ENCODE measurements at regions not wholly inside any gene's neighbourhood (a gene's known extent, or its start where the extent isn't known, plus 50 kb on each side); places are given as distances from the start of the nearest gene placed in this dataset.
"Not testable (repeated sequence)": the region's sequence is repeated elsewhere in the genome, so short reads cannot be mapped to it uniquely, and the experiment has no call there.

DNA sequence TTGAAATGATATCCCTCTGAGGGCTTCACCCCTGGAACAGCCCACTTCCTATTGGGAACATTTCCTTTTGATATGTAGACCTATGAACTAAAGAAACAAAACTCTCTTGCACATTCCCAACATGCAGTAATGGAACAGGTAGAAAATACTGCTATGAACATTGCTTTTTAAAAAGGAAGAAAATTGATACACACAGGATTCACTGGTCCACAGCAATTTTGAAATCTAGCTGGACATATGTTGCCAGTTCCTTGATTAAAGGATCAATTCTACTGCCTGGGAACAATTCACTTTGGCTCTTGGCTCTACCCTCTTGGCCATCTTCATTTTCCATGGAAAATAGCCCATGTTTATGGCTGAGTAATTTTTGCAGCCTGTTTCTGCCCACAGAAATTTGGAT is 74.9 kb upstream of the ZNF280D start:
- DNase-seq: no peak

DNA sequence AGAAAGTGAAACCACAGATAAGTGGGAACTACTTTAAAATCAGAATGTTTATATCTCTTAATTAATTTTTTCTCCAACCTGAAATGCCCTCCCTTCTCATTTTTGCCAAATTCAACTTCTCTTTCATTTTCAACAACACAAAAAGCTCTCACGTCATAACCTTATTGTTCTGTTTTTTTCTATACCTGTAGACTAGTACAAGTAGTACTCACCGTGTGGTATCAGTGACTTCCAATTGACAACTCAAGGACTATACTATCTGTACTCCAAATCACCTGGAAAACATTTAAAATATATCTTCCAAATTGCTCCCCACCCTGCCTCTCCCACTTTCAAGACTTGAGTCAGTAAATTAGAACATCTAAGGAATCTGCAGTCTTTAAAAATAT is 72.8 kb upstream of the ZNF280D start:
- no peak for DNase-seq

DNA sequence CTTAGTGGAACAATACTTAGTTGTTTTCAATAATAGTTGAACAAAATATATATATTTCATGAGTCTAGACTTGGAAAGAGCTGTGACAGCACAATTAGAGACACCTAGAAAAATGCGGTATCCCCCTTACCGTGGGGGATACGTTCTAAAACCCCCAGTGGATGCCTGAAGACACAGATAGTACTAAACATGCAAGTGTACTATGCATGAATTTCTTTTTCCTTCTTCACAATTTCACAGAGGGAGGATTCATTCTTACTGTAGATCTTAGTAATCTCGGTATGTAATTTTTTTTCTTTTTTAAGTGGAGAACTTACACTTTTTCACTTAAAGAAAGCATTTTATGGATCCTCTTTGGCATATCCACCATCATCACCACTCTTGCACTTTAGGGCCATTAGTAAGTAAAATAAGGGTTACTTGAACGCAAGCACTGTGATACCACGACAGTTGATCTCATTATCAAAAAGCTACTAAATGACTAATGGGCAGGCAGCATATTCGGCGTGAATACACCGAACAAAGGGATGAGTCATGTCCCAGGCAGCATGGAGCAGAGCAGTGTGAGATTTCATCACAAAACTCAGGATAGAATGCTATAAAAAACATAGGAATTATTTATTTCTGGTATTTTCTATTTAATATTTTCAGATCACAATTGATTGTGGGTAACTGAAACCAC is 72.3 kb upstream of the ZNF280D start:
- DNase-seq: no peak

DNA sequence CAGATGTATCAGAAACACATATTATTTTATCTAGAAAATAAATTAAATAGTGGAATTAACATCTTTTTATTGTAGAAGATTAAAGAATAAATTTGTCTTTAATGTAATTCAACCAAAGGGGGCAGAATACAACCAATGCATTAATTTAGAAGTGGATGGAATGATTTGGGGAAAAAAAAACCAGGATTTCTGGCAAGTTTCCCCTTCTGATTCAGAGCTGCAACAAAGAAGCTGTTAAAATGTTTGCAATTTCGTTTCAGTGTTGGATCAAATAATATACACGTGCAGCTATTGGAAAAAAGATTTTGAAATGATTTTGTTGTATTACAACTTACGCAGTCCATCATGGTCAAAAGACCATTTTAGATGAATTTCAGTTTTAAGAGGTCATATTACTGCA is 71.6 kb upstream of the ZNF280D start:
- DNase-seq: no peak

DNA sequence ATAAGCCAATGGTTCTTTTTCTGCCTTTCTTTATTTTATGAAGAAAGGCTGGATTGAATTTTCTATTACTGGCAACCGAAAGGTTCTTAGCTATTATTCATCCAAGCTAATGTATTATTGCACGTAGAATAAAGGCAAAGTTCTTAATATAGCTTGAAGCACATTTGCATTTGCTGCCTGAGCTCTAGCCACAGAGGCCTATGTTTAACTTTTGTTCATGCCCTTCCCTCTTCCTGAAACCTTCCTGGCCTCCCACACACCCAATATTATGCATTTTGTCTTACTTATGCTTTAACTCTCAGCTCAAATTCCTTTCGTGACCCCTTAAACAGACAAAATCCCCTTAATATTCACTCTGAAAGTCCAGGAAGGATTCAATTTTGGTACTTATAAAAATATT is 71.0 kb upstream of the ZNF280D start:
- no peak for DNase-seq

DNA sequence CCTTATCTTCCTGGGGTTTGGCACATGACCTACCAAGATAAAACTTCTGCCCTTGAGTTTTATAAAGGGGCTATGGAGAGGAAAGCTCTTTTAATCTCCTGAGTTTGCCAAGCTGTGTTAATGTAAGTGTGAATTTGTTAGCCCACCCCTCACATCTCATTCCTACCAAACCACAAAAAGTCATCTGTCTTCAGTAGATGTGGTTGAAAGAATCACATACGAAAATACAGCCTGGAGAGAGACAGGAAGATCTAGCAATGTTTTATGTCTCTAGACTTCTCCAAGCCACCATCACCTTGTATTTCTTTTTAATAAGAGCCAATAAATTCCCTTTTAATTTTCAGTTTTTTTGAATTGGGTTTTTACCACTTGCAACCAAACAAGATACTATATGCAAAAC is 68.9 kb upstream of the ZNF280D start:
- DNase-seq: no peak

DNA sequence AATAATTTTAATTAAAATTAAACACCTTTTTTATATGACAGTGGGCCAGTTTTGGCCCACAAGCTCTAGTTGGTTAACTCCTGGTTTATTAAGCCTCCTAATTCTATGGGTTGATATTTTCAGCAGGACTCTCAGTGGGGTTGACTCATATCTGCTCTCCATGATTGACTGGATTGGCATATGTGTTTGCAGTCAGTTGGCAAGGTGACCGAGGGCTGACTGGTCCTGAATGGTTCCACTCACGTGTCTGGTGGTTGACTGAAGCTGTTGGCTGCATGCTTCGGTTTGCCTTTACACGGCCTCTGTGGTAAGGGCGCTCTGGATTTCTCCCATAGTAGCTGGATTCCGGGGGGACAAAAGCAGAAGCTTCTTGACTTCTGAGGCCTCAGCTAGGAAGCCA is 65.3 kb upstream of the ZNF280D start:
- no peak for DNase-seq

DNA sequence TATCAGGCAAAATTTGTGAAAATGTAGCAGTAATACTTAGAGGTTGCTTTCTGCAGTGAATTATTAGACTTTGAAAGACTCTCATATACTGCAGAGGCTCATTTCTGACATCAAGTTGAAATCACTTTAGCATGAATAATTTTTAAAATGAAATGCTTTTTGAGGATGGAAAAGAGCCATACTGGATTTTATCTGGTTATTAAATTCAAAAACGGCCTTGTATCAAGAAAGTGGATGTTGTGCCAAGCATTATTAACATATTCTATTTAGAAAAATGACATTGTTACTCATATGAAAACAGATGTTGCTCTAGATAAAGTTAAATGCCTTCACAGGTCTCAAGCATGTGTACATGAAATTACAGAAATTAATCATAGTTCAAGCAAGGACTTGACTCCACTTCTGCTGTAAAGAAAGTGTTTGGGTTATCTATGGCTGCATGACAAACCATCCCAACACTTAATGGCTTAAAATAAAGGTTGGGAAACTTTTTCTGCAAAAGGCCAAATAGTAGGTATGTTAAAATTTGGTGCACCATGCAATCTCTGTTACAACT is 64.5 kb upstream of the ZNF280D start:
- DNase-seq: no peak

DNA sequence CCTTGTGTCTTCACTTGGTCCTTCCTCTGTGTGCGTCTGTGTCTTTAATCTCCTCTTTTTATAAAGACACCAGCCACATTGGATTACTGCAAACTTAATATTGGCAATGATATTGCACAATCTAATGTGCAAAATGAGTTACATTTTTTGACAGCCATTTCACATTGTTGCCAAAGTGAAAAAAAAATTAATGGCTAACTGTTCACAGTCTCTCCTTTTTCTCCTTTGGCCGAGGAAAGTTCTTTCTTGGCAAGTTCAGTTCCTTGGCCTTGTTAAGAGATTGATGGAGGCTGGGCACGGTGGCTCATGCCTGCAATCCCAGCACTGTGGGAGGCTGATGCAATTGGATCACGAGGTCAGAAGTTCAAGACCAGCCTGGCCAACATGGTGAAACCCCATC is 62.2 kb upstream of the ZNF280D start:
- DNase-seq: no peak

DNA sequence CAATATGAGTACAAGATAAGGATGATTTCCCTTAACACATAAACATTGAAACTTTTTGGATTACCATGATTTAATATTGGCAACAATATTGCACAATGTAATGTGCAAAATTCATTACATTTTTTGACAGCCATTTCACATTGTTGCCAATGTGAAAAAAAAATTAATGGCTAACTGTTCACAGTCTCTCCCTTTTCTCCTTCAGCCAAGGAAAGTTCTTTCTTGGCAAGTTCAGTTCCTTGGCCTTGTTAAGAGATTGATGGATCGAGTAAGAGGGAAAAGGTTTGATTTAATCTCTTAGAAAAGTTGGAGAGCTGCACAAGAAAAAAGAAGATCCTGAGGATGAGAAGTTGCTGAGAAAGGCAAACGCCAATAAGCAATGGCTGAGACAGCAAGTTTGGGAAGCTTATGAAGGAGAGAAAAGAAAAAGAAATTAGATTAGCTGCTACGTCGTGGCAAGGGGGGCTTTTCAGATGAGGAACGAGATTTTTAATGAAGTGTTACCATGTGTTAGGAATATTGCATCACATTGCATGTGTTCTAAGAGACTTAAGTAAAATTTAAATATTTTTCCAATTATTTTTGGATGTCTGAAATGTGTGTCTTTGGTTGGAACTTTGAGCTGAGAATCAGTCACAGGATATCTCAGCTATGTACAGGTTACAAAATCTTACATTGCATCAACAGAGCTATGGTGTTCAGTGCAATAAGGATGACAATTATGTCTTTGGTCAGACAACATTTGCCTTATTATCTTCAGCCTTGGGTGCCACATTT is 61.4 kb upstream of the ZNF280D start:
- DNase-seq: no peak

DNA sequence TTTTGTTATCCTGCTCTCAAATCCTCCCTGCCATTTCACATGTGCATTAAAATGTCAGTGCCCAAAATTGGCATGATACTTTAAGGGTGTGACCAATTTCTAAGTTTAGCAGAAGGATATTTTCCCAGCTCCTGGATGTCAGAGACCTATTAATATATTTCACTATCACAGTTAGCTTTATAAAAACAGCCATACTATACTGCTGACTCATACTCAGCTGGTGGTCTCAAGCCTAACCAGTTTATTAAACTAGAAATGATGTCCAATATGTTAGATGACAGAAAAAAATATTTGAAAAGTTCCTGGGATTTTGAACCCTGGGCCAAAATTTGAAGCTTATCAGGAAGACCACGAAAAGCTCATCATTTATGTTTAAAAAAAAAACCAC is 60.9 kb upstream of the ZNF280D start:
- no peak for DNase-seq

DNA sequence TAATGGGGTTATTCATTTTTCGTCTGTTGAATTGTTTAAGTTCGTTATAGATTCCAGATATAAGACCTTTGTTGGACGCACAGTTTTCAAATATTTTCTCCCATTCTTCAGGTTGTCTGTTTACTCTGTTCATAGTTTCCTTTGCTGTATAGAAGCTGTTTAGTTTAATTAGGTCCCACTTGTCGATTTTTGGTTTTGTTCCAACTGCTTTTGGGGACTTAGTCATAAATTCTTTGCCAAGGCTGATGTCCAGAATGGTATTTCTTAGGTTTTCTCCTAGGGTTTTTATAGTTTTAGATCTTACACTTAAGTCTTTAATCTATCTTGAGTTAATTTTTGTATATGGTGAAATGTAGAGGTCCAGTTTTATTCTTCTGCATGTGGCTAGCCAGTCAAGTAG is 58.9 kb upstream of the ZNF280D start:
- DNase-seq: no peak

DNA sequence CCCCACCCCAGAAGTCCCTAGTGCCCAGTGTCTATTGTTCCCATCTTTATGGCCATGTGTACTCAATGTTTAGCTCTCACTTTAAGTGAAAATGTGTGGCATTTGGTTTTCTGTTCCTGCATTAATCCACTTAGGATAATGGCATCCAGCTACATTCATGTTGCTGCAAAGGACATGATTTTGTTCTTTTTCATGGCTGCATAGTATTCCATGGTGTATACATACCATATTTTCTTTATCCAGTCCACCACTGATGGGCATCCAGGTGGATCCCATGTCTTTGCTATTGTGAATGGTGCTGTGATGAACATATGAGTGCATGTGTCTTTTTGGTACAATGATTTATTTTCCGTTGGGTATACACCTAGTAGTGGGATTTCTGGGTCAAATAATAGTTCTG is 58.2 kb upstream of the ZNF280D start:
- DNase-seq: not testable (repeated sequence)

DNA sequence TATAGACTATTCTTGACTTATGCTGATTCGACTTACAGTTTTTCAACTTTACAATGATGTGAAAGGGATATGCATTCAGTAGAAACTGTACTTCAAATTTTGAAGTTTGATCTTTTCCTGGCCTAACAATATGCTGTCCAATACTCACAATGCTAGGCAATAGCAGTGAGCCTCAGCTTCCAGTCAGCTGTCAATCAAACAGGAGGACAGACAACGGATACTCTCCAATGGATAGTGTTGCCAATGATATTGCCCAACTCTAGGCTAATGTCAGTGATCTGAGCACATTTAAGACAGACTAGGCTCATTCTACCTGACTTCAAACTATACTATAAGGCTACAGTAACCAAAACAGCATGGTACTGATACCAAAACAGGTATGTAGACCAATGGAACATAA is 55.0 kb upstream of the ZNF280D start:
- no peak for DNase-seq

DNA sequence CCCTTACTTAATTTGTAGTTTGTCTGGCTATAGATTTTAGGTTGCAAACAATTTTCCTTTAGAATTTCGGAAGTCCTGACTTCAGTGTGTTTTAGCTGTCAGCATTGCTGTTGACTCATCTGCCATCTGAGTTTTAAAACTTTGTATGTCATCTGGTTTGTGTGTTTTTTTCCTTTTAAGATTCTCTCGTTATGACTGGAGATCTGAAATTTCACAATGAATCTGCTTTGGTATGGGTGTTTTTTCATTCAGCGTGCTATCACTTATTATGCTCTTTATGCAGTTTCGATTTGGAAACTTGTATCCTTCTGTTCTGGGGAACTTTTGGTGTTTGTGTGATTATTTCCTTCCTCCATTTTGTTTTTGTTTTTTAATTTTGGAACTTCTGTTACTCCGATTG is 53.7 kb upstream of the ZNF280D start:
- DNase-seq: no peak

DNA sequence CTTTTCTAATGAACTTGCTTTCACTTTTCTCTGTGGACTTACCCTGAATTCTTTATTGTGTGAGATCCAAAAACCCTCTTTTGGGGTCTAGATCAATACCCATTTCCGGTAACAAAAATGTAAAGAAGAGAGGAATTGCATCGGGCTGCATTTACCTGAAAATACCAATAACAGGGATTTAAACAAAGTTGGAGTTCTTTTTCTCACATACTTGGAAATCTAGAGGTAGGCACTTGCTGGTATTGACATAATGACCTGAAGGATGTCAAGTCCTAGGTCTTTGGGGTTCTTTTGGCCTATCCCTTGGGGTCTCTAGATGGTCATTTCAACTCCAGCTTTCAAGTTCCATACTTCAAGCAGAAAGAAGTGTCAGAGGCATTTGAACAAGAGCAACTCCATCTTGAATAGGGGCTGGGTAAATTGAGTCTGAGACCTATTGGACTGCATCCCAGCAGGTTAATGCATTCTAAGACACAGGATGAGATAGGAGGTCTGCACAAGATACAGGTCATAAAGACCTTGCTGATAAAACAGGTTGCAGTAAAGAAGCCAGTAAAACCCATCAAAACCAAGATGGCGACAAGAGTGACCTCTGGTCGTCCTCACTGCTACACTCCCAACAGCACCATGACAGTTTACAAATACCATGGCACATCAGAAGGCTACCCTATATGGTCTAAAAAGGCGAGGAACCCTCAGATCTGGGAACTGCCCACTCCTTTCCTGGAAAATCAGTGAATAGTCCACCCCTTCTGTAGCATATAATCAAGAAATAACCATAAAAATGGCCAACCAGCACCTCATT is 50.8 kb upstream of the ZNF280D start:
- no peak for DNase-seq

DNA sequence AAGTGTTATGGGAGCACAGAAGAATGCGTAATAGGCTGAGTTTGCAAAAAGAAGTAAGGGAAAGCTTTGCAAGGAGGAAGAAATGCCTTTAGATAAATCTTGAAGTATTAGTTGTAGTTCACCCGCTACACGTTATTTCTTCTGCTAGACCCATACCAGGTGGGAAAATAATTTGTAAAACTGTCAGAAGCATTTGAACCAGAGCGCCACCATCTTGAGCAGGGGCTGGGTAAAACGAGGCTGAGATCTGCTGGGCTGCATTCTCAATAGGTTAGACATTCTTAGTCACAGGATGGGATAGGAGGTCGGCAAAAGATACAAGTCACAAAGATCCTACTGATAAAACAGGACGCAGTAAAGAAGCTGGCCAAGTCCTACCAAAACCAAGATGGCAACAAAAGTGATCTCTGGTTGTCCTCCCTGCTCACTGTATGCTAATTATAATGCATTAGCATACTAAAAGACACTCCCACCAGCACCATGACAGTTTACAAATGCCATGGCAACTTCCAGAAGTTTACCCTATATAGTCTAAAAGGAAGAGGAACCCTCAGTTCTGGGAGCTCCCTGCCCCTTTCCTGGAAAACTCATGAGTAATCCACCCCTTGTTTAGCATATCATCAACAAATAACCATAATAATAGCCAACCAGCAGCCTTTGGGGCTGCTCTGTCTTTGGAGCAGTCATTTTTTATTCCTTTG is 50.0 kb upstream of the ZNF280D start:
- no peak for DNase-seq

All from stimulated activated CD4-positive, alpha-beta T cell treated with anti-CD3 and anti-CD28 coated beads, Interleukin-4, amount 100 ng/mL, for 4 hours (primary cell).